Endothelial cell of umbilical vein (primary cell): ENCODE measurements at regions not wholly inside any gene's neighbourhood (a gene's known extent, or its start where the extent isn't known, plus 50 kb on each side); places are given as distances from the start of the nearest gene placed in this dataset.

ENCODE experiments used
- BruUV-seq: library from RNA; stranded (reverse); fragments of 400-500 nt; replicated peaks from 2 replicates; lab custom pipeline; 2021; lab: Mats Ljungman, UMichigan
- CTCF ChIA-PET: fragments of 300-600, 350-600 bp; sonication (Branson Sonifier 250); formaldehyde crosslinking; loops from one replicate; lab custom pipeline; 2021; ENCODE audit warnings: antibody characterized with exemption, inconsistent platforms; lab: Charles Lee
- POLR2A ChIA-PET: fragments of 300-600, 350-600 bp; sonication (Branson Sonifier 250); formaldehyde crosslinking; loops from one replicate; lab custom pipeline; 2021; ENCODE audit warnings: antibody characterized with exemption, inconsistent platforms; lab: Charles Lee
- DNase-seq: peaks from one replicate; pipeline ENCODE4 v3.0.0-alpha.2; 2011; ENCODE audit warnings: low read depth, low spot score
- FAIRE-seq: peaks from 2 replicates; lab custom pipeline; 2011; peaks lifted over from hg19 to GRCh38; lab: Jason Lieb, UNC
- H2AFZ ChIP-seq: 2 replicates; pipeline ENCODE4 v1.6.0; 2012; ENCODE audit warnings: low read depth, low read length, control low read depth, inconsistent platforms
- H3K27ac ChIP-seq: 2 replicates; pipeline ENCODE4 v1.5.1; 2011; ENCODE audit warnings: low read depth, mild to moderate bottlenecking, control low read depth, low read length, moderate library complexity; ENCODE audit not compliant: insufficient read depth
- H3K27me3 ChIP-seq, 2 experiments: 2 replicates each; pipeline versions ENCODE4 v1.6.0 to v1.6.1; 2011; ENCODE audit warnings: low read length in 2 of 2, mixed read lengths in 1 of 2; ENCODE audit not compliant: control insufficient read depth in 2 of 2, insufficient read depth in 2 of 2
- H3K36me3 ChIP-seq, 2 experiments: 2 replicates in 1 of 2; 3 replicates in 1 of 2; pipeline ENCODE4 v1.5.1; 2011; ENCODE audit warnings: low read length in 2 of 2, mild to moderate bottlenecking in 1 of 2, moderate library complexity in 1 of 2; ENCODE audit not compliant: control insufficient read depth in 2 of 2, insufficient read depth in 2 of 2; ENCODE audit errors: extremely low read depth in 1 of 2
- H3K4me1 ChIP-seq: 3 replicates; pipeline ENCODE4 v1.5.1; 2011; ENCODE audit warnings: mild to moderate bottlenecking, low read length; ENCODE audit not compliant: control insufficient read depth, insufficient read depth; ENCODE audit errors: extremely low read depth
- H3K4me2 ChIP-seq: 2 replicates; pipeline ENCODE4 v1.6.1; 2011; ENCODE audit warnings: low read length, control low read depth, mixed read lengths; ENCODE audit not compliant: insufficient read depth
- H3K4me3 ChIP-seq, 3 experiments: fragments of 200-600 bp in 1 of 3; sonication (generic), shearing (Covaris generic) in 1 of 3; replicated peaks in 1 of 3; 2 replicates each; pipeline ENCODE4 v1.5.1; 2011 to 2016; ENCODE audit warnings: control low read depth in 3 of 3, low read length in 3 of 3, mild to moderate bottlenecking in 2 of 3, inconsistent platforms in 1 of 3, low read depth in 1 of 3, moderate library complexity in 1 of 3; ENCODE audit not compliant: insufficient read depth in 1 of 3
- H3K79me2 ChIP-seq: 2 replicates; pipeline ENCODE4 v1.6.0; 2012; ENCODE audit warnings: low read length, inconsistent platforms; ENCODE audit not compliant: control insufficient read depth, insufficient read depth
- H3K9ac ChIP-seq: replicated peaks from 2 replicates; pipeline ENCODE3; 2011; ENCODE audit warnings: low read length, control low read depth; ENCODE audit not compliant: insufficient read depth; ENCODE audit errors: extremely low read depth
- H3K9me1 ChIP-seq: replicated peaks from 3 replicates; pipeline ENCODE4 v1.6.0; 2011; ENCODE audit warnings: mild to moderate bottlenecking, low read length; ENCODE audit not compliant: control insufficient read depth, insufficient read depth; ENCODE audit errors: extremely low read depth
- H3K9me3 ChIP-seq: replicated peaks from 2 replicates; pipeline ENCODE4 v1.5.1; 2012; ENCODE audit warnings: low read length, inconsistent platforms; ENCODE audit not compliant: control insufficient read depth, insufficient read depth
- H4K20me1 ChIP-seq: replicated peaks from 2 replicates; pipeline ENCODE3; 2011; ENCODE audit warnings: mild to moderate bottlenecking, low read length; ENCODE audit not compliant: control insufficient read depth, insufficient read depth; ENCODE audit errors: extremely low read depth
- EZH2 ChIP-seq: IDR thresholded peaks from 2 replicates; pipeline ENCODE4 v1.6.1; 2012; ENCODE audit warnings: borderline replicate concordance, low read depth, mild to moderate bottlenecking, moderate library complexity, low read length, inconsistent platforms; ENCODE audit not compliant: severe bottlenecking
- FOS ChIP-seq: IDR thresholded peaks from 2 replicates; pipeline ENCODE4 v1.6.1; 2011; ENCODE audit warnings: mild to moderate bottlenecking, low read length, moderate library complexity, borderline replicate concordance; ENCODE audit not compliant: insufficient read depth
- GATA2 ChIP-seq: IDR thresholded peaks from 2 replicates; pipeline ENCODE4 v1.7.0; 2011; ENCODE audit warnings: low read depth, mild to moderate bottlenecking, moderate library complexity, mixed read lengths, low read length; ENCODE audit not compliant: insufficient read length, insufficient read depth
- JUN ChIP-seq: IDR thresholded peaks from 2 replicates; pipeline ENCODE4 v1.6.1; 2011; ENCODE audit warnings: borderline replicate concordance, low read depth; ENCODE audit not compliant: insufficient read length, insufficient read depth
- MYC ChIP-seq: IDR thresholded peaks from one replicate; pipeline ENCODE4 v1.6.1; 2011; ENCODE audit warnings: mild to moderate bottlenecking, low read depth, low read length
- POLR2A ChIP-seq: IDR thresholded peaks from 2 replicates; pipeline ENCODE4 v1.6.1; 2012; ENCODE audit warnings: low read depth, mild to moderate bottlenecking, control low read depth, low read length
- POLR2AphosphoS5 ChIP-seq: IDR thresholded peaks from 2 replicates; pipeline ENCODE4 v1.6.1; 2012; ENCODE audit warnings: low read depth, mild to moderate bottlenecking, control low read depth, low read length, moderate library complexity; ENCODE audit not compliant: insufficient read depth
- dilution Hi-C: fragments of 300-500 bp; cut with MboI; formaldehyde crosslinking; loops from one replicate; pipeline ENCODE4 v1.15.0; 2019; ENCODE audit warnings: low sequenced_read_pairs; ENCODE audit not compliant: extremely low pct_ligation_motif_present
- intact Hi-C: fragments of 100-400 bp; cut with micrococcal nuclease; formaldehyde crosslinking; loops from one replicate; pipeline ENCODE4 v1.10.0; 2022
- TF ChIP-seq, protein P1 (sequence below), 2 donors: IDR thresholded peaks; 1 replicate in 1 of 2; 2 replicates in 1 of 2; pipeline ENCODE4 v1.5.1; 2011; ENCODE audit warnings: low read length in 2 of 2, mild to moderate bottlenecking in 2 of 2, moderate library complexity in 2 of 2, control low read depth in 1 of 2, inconsistent platforms in 1 of 2, low read depth in 1 of 2; ENCODE audit not compliant: insufficient read depth in 1 of 2; ENCODE audit errors: extremely low read depth in 1 of 2
- TF ChIP-seq, protein P2 (sequence below): IDR thresholded peaks from 2 replicates; pipeline ENCODE4 v1.6.1; 2011; ENCODE audit not compliant: insufficient read depth, insufficient read length

DNA sequence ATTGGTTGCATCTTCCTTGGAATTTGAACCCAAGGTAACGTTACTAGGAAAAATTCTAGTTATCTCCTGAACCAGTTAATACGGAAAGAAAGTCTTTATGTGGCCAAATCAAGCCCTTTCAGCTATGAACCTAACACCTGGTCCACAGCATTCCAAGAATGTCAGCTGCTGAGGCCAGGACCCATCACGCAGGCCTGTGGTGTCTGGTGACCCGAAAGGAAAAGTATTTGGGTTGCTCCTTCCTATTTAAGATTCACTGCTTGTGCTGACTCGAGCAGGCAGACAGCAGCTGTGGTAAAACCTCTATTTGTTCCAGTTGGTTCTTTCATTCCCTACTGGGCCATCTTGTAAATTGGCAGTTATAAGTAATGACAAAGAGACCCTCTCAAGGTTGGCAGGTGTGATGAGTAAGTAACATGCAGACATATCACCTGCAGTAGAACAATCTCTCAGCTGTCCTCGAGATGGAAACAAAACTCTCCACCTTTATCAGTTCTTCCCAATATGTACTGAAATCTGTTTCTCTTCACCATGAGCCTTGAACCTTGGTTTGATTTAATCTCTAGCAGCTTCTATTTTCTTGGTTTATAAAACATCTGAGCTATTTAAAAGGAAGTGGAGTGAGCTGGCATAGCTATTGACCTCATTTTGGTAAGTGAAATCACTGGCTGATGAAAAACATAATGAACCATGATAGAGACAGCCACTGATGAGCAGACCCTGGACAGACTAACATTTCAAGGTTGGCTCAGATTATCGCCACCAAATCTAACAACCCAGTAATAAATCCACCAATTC lies 182.1 kb upstream of the SMIM31 start:
- dilution Hi-C loops, result no loop called here
- ChIA-PET CTCF (no interaction called here), POLR2A (no interaction called here)
- FAIRE-seq (no peak), DNase-seq (no peak)
- intact Hi-C loops, result no loop called here
- no TSS peak for BruUV-seq
- no peaks in the 10 kb centered on the region for H3K27me3 ChIP-seq
- no peak overlapping the region for H2AFZ ChIP-seq
- H3K4me3 ChIP-seq, result no peak overlapping the region
- H3K79me2 ChIP-seq, result no peaks in the 10 kb centered on the region
- H3K36me3 ChIP-seq, result no peaks in the 10 kb centered on the region
- TF ChIP-seq MYC (no peak), POLR2AphosphoS5 (no peak), GATA2 (no peak), JUN (no peak), EZH2 (no peak), FOS (no peak), POLR2A (no peak)
- TF ChIP-seq, protein P1, sequence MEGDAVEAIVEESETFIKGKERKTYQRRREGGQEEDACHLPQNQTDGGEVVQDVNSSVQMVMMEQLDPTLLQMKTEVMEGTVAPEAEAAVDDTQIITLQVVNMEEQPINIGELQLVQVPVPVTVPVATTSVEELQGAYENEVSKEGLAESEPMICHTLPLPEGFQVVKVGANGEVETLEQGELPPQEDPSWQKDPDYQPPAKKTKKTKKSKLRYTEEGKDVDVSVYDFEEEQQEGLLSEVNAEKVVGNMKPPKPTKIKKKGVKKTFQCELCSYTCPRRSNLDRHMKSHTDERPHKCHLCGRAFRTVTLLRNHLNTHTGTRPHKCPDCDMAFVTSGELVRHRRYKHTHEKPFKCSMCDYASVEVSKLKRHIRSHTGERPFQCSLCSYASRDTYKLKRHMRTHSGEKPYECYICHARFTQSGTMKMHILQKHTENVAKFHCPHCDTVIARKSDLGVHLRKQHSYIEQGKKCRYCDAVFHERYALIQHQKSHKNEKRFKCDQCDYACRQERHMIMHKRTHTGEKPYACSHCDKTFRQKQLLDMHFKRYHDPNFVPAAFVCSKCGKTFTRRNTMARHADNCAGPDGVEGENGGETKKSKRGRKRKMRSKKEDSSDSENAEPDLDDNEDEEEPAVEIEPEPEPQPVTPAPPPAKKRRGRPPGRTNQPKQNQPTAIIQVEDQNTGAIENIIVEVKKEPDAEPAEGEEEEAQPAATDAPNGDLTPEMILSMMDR (IDR thresholded peaks at IDR 0.05; ENCODE audit: extremely low read depth in 1 of 2, insufficient read depth in 1 of 2, low read depth in 1 of 2, low read length in 2 of 2), result no peak
- TF ChIP-seq, protein P2, sequence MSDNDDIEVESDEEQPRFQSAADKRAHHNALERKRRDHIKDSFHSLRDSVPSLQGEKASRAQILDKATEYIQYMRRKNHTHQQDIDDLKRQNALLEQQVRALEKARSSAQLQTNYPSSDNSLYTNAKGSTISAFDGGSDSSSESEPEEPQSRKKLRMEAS, result no peak
- no peak overlapping the region for H3K27ac ChIP-seq
- no peak overlapping the region for H3K9ac ChIP-seq
- peaks cover 8% of the 10 kb centered on the region for H3K9me3 ChIP-seq
- no peaks in the 10 kb centered on the region for H3K9me1 ChIP-seq
- H3K4me2 ChIP-seq, result no peak overlapping the region
- no peaks in the 10 kb centered on the region for H4K20me1 ChIP-seq
- H3K4me1 ChIP-seq, result no peaks in the 10 kb centered on the region
